H1 (cell line): ENCODE measurements at regions not wholly inside any gene's neighbourhood (a gene's known extent, or its start where the extent isn't known, plus 50 kb on each side); places are given as distances from the start of the nearest gene placed in this dataset.

Experiments
- CTCF ChIA-PET: fragments of 300-600 bp; sonication (Branson Sonifier 250); formaldehyde crosslinking; loops from one replicate; lab custom pipeline; 2021; ENCODE audit not compliant: partially characterized antibody; lab: Charles Lee
- POLR2A ChIA-PET: fragments of 300-600 bp; sonication (Branson Sonifier 250); formaldehyde crosslinking; loops from one replicate; lab custom pipeline; 2021; ENCODE audit warnings: inconsistent platforms; ENCODE audit not compliant: partially characterized antibody; lab: Charles Lee
- DNase-seq, 2 experiments: peaks; one replicate each; pipeline versions ENCODE4 v3.0.0 to v3.0.0-alpha.2; 2010 to 2022; ENCODE audit warnings: low spot score in 2 of 2, low read depth in 1 of 2, mixed read lengths in 1 of 2
- FAIRE-seq: peaks from 2 replicates; lab custom pipeline; 2011; peaks lifted over from hg19 to GRCh38; lab: Jason Lieb, UNC
- H2AFZ ChIP-seq: 2 replicates; pipeline ENCODE4 v1.8.1; 2012; ENCODE audit warnings: low read length, inconsistent platforms
- H2AK5ac ChIP-seq: 2 replicates; pipeline ENCODE4 v1.6.1; 2013; ENCODE audit warnings: low read depth, low read length
- H2BK120ac ChIP-seq: replicated peaks from 2 replicates; pipeline ENCODE3; 2013; ENCODE audit warnings: low read depth, low read length, inconsistent platforms
- H2BK12ac ChIP-seq: 2 replicates; pipeline ENCODE4 v1.6.1; 2013; ENCODE audit warnings: low read depth, low read length
- H2BK15ac ChIP-seq: 2 replicates; pipeline ENCODE4 v1.6.1; 2013; ENCODE audit warnings: low read length
- H2BK20ac ChIP-seq: 2 replicates; pipeline ENCODE4 v1.6.1; 2013; ENCODE audit warnings: low read length
- H2BK5ac ChIP-seq: 2 replicates; pipeline ENCODE4 v1.6.1; 2013; ENCODE audit warnings: low read depth, low read length
- H3K14ac ChIP-seq: 2 replicates; pipeline ENCODE4 v1.6.1; 2013; ENCODE audit warnings: inconsistent platforms; ENCODE audit not compliant: insufficient read length
- H3K18ac ChIP-seq: 2 replicates; pipeline ENCODE4 v1.6.1; 2013; ENCODE audit warnings: low read length; ENCODE audit errors: extremely low read depth
- H3K23ac ChIP-seq: 2 replicates; pipeline ENCODE4 v1.6.1; 2013; ENCODE audit warnings: inconsistent platforms; ENCODE audit not compliant: insufficient read length
- H3K23me2 ChIP-seq: 2 replicates; pipeline ENCODE4 v1.6.1; 2013; ENCODE audit warnings: low read depth, low read length
- H3K27ac ChIP-seq: 2 replicates; pipeline ENCODE4 v1.6.1; 2011; ENCODE audit warnings: low read depth, low read length, inconsistent platforms
- H3K27me3 ChIP-seq, 4 experiments: replicated peaks in 1 of 4; 1 replicate in 1 of 4; 2 replicates in 3 of 4; pipeline versions ENCODE4 v1.6.1 to v1.8.1; 2011 to 2013; ENCODE audit warnings: low read length in 3 of 4, mild to moderate bottlenecking in 3 of 4, inconsistent platforms in 2 of 4, mixed read lengths in 2 of 4, moderate library complexity in 1 of 4; ENCODE audit not compliant: control insufficient read depth in 3 of 4, insufficient read depth in 3 of 4; ENCODE audit errors: extremely low read depth in 1 of 4
- H3K36me3 ChIP-seq, 4 experiments: 2 replicates each; pipeline versions ENCODE4 v1.6.1 to v1.8.1; 2011 to 2013; ENCODE audit warnings: mild to moderate bottlenecking in 4 of 4, low read length in 3 of 4, moderate library complexity in 2 of 4, control low read depth in 1 of 4, inconsistent platforms in 1 of 4; ENCODE audit not compliant: insufficient read depth in 4 of 4, control insufficient read depth in 2 of 4
- H3K4ac ChIP-seq: replicated peaks from 2 replicates; pipeline ENCODE3; 2013; ENCODE audit warnings: low read length, low read depth, mixed read lengths, inconsistent platforms; ENCODE audit not compliant: insufficient read length
- H3K4me1 ChIP-seq, 4 experiments: replicated peaks in 1 of 4; 1 replicate in 1 of 4; 2 replicates in 3 of 4; pipeline versions ENCODE4 v1.6.1 to v1.8.1; 2011 to 2013; ENCODE audit warnings: low read length in 3 of 4, inconsistent platforms in 2 of 4, mixed read lengths in 1 of 4; ENCODE audit not compliant: insufficient read depth in 4 of 4, control insufficient read depth in 3 of 4
- H3K4me2 ChIP-seq, 2 experiments: 2 replicates each; pipeline versions ENCODE4 v1.6.1 to v1.8.1; 2011 to 2013; ENCODE audit warnings: low read depth in 2 of 2, low read length in 2 of 2, control low read depth in 1 of 2, inconsistent platforms in 1 of 2, mild to moderate bottlenecking in 1 of 2; ENCODE audit not compliant: insufficient read depth in 1 of 2
- H3K4me3 ChIP-seq, 4 experiments: fragments of 200-600, 300-600 bp in 1 of 4; sonication (generic), shearing (Covaris generic), sonication (Bioruptor Twin) in 1 of 4; 2 replicates each; pipeline versions ENCODE4 v1.5.1 to v1.8.1; 2011 to 2016; ENCODE audit warnings: low read length in 4 of 4, low read depth in 3 of 4, control low read depth in 2 of 4, inconsistent platforms in 2 of 4, mild to moderate bottlenecking in 2 of 4, mixed read lengths in 1 of 4, moderate library complexity in 1 of 4; ENCODE audit not compliant: insufficient read depth in 2 of 4; ENCODE audit errors: extremely low read depth in 1 of 4
- H3K56ac ChIP-seq: replicated peaks from 2 replicates; pipeline ENCODE3; 2013; ENCODE audit warnings: low read depth, mild to moderate bottlenecking, mixed read lengths, low read length, inconsistent platforms; ENCODE audit not compliant: insufficient read length
- H3K79me1 ChIP-seq: 2 replicates; pipeline ENCODE4 v1.6.1; 2013; ENCODE audit warnings: low read depth, low read length, control low read depth
- H3K79me2 ChIP-seq, 2 experiments: 2 replicates each; pipeline versions ENCODE4 v1.6.1 to v1.8.1; 2012 to 2013; ENCODE audit warnings: low read length in 2 of 2, mild to moderate bottlenecking in 2 of 2, inconsistent platforms in 1 of 2; ENCODE audit not compliant: insufficient read depth in 2 of 2, control insufficient read depth in 1 of 2
- H3K9ac ChIP-seq, 4 experiments: replicated peaks in 1 of 4; 1 replicate in 1 of 4; 2 replicates in 3 of 4; pipeline versions ENCODE4 v1.6.1 to v1.8.1; 2011 to 2013; ENCODE audit warnings: low read depth in 3 of 4, low read length in 3 of 4, control low read depth in 2 of 4, mild to moderate bottlenecking in 2 of 4, moderate library complexity in 2 of 4, inconsistent platforms in 1 of 4; ENCODE audit errors: extremely low read depth in 1 of 4
- H3K9me3 ChIP-seq, 2 experiments: 2 replicates each; pipeline versions ENCODE4 v1.6.1 to v1.8.1; 2012 to 2013; ENCODE audit warnings: mild to moderate bottlenecking in 2 of 2, moderate library complexity in 2 of 2, control low read depth in 1 of 2, inconsistent platforms in 1 of 2, low read depth in 1 of 2, low read length in 1 of 2, mixed read lengths in 1 of 2; ENCODE audit not compliant: insufficient read depth in 2 of 2
- H4K20me1 ChIP-seq, 2 experiments: replicated peaks in 1 of 2; 2 replicates each; pipeline versions ENCODE3 to v1.8.1; 2011 to 2013; ENCODE audit warnings: inconsistent platforms in 2 of 2, low read length in 2 of 2, mild to moderate bottlenecking in 1 of 2; ENCODE audit not compliant: insufficient read depth in 2 of 2, control insufficient read depth in 1 of 2
- H4K5ac ChIP-seq: 2 replicates; pipeline ENCODE4 v1.6.1; 2013; ENCODE audit warnings: low read length, low read depth, mixed read lengths, inconsistent platforms; ENCODE audit not compliant: insufficient read length
- H4K8ac ChIP-seq: 2 replicates; pipeline ENCODE4 v1.8.0; 2013; ENCODE audit warnings: mild to moderate bottlenecking, moderate library complexity, low read length, inconsistent platforms; ENCODE audit not compliant: insufficient read depth; ENCODE audit errors: extremely low read depth
- H4K91ac ChIP-seq: replicated peaks from 2 replicates; pipeline ENCODE3; 2013; ENCODE audit warnings: low read length, mixed read lengths, inconsistent platforms; ENCODE audit not compliant: insufficient read length
- BRCA1 ChIP-seq: IDR thresholded peaks from 2 replicates; pipeline ENCODE4 v1.6.1; 2012; ENCODE audit warnings: low read depth, low read length, improper control_type of control experiment
- CEBPB ChIP-seq: IDR thresholded peaks from 2 replicates; pipeline ENCODE4 v1.6.1; 2012; ENCODE audit warnings: low read depth, low read length
- EGR1 ChIP-seq: IDR thresholded peaks from 2 replicates; pipeline ENCODE4 v1.6.1; 2011; ENCODE audit warnings: low read depth, low read length, borderline replicate concordance
- HDAC2 ChIP-seq, 2 experiments: fragments of 300-600 bp in 1 of 2; sonication (generic) in 1 of 2; IDR thresholded peaks; 2 replicates each; pipeline ENCODE4 v1.6.1; 2011 to 2012; ENCODE audit warnings: low read depth in 2 of 2, low read length in 2 of 2, mild to moderate bottlenecking in 2 of 2, moderate library complexity in 2 of 2, borderline replicate concordance in 1 of 2, inconsistent platforms in 1 of 2
- KDM1A ChIP-seq: fragments of 200-600, 300-600 bp; sonication (generic); IDR thresholded peaks from 2 replicates; pipeline ENCODE4 v1.7.1; 2016; ENCODE audit warnings: mild to moderate bottlenecking, low read length, borderline replicate concordance
- RAD21 ChIP-seq, 2 experiments: IDR thresholded peaks in 1 of 2; conservative IDR thresholded peaks in 1 of 2; 2 replicates each; pipeline ENCODE4 v1.6.1; 2011; ENCODE audit warnings: low read depth in 2 of 2, low read length in 2 of 2, improper control_type of control experiment in 1 of 2, inconsistent platforms in 1 of 2, mild to moderate bottlenecking in 1 of 2, moderate library complexity in 1 of 2
- TBP ChIP-seq: IDR thresholded peaks from 2 replicates; pipeline ENCODE4 v1.6.1; 2011; ENCODE audit warnings: low read depth, low read length, improper control_type of control experiment
- WGBS, 2 experiments: shearing (Covaris generic) in 1 of 2; methylation state at CpG; one replicate each; pipeline versions ENCODE4 v1.1.6 to v1.1.7; 2013 to 2015; ENCODE audit warnings: low lambda C conversion rate in 2 of 2, mixed read lengths in 2 of 2, inconsistent platforms in 1 of 2, low coverage in 1 of 2, missing lambda C conversion rate in 1 of 2; ENCODE audit not compliant: insufficient replicate concordance in 2 of 2, insufficient coverage in 1 of 2, insufficient read length in 1 of 2; ENCODE audit errors: extremely low coverage in 1 of 2, missing lambda C conversion rate in 1 of 2; 5-methylcytosine and 5-hydroxymethylcytosine counted together
- TF ChIP-seq, protein P1 (sequence below), 3 experiments: IDR thresholded peaks; 1 replicate in 2 of 3; 2 replicates in 1 of 3; pipeline versions ENCODE4 v1.5.1 to v1.6.1; 2011; ENCODE audit warnings: low read length in 3 of 3, mild to moderate bottlenecking in 3 of 3, inconsistent platforms in 2 of 3, low read depth in 1 of 3, moderate library complexity in 1 of 3; ENCODE audit not compliant: insufficient read depth in 1 of 3; ENCODE audit errors: control extremely low read depth in 1 of 3

DNA sequence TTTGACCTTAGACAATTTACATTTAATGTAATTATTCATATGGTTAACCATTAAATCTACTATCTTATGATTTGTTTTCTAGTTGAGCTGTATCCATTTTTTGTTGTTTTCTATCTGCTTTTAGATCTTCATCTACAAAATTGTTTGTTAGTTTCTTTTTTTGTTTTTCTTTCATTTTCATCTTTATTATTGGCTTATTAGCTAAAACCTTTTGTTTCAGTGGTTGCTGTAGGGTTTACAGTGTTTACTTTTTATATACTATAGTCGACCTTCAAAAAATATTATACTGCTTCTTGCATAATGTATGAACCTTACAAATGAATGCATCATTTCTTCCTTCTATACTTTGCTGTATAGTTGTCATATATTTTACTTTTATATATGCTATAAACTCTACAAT lies 651.6 kb upstream of the PLXNA2 start:
- Histone ChIP-seq H2BK20ac (no peak overlapping the region), H3K27ac (no peak overlapping the region), H3K56ac (no peak overlapping the region), H2AK5ac (no peak overlapping the region), H3K9me3 (no peaks in the 10 kb centered on the region), H3K23ac (no peak overlapping the region), H2BK120ac (no peak overlapping the region), H3K4me1 (no peaks in the 10 kb centered on the region), H2AFZ (no peak overlapping the region), H4K8ac (no peak overlapping the region), H4K5ac (no peak overlapping the region), H3K27me3 (no peaks in the 10 kb centered on the region), H2BK12ac (no peak overlapping the region), H3K79me1 (no peaks in the 10 kb centered on the region), H3K18ac (no peak overlapping the region), H3K79me2 (no peaks in the 10 kb centered on the region), H3K9ac (no peak overlapping the region), H3K36me3 (no peaks in the 10 kb centered on the region), H4K91ac (no peak overlapping the region), H2BK5ac (no peak overlapping the region), H3K4me3 (no peak overlapping the region), H4K20me1 (no peaks in the 10 kb centered on the region), H3K23me2 (no peaks in the 10 kb centered on the region), H3K4me2 (no peak overlapping the region), H2BK15ac (no peak overlapping the region), H3K4ac (no peak overlapping the region), H3K14ac (no peak overlapping the region)
- no peak for FAIRE-seq
- no peak for DNase-seq
- CTCF ChIA-PET, result no interaction called here
- 86% methylated on average over 1 of the region's 1 CpG; no CpG with 5 or more reads in 1 of the 2 experiments for WGBS, 2 experiments
- POLR2A ChIA-PET, result no interaction called here
- TF ChIP-seq HDAC2 (IDR thresholded peaks at IDR 0.05; ENCODE audit: borderline replicate concordance in 1 of 2, low read depth in 2 of 2, low read length in 2 of 2), result no peak
- TF ChIP-seq, protein P1, sequence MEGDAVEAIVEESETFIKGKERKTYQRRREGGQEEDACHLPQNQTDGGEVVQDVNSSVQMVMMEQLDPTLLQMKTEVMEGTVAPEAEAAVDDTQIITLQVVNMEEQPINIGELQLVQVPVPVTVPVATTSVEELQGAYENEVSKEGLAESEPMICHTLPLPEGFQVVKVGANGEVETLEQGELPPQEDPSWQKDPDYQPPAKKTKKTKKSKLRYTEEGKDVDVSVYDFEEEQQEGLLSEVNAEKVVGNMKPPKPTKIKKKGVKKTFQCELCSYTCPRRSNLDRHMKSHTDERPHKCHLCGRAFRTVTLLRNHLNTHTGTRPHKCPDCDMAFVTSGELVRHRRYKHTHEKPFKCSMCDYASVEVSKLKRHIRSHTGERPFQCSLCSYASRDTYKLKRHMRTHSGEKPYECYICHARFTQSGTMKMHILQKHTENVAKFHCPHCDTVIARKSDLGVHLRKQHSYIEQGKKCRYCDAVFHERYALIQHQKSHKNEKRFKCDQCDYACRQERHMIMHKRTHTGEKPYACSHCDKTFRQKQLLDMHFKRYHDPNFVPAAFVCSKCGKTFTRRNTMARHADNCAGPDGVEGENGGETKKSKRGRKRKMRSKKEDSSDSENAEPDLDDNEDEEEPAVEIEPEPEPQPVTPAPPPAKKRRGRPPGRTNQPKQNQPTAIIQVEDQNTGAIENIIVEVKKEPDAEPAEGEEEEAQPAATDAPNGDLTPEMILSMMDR (IDR thresholded peaks at IDR 0.05; ENCODE audit: control extremely low read depth in 1 of 3, insufficient read depth in 1 of 3, low read depth in 1 of 3, low read length in 3 of 3), result no peak
- TF ChIP-seq TBP, result no peak
- no peak for TF ChIP-seq EGR1
- no peak for TF ChIP-seq KDM1A
- TF ChIP-seq CEBPB, result no peak
- no peak for TF ChIP-seq BRCA1
- no peak for TF ChIP-seq RAD21 (IDR thresholded peaks at IDR 0.05 in 1 of 2, conservative IDR thresholded peaks at IDR 0.05 in 1 of 2; ENCODE audit: low read depth in 2 of 2, low read length in 2 of 2)
